Skeletal muscle tissue (tissue), 3 donors: ENCODE measurements at regions not wholly inside any gene's neighbourhood (a gene's known extent, or its start where the extent isn't known, plus 50 kb on each side); places are given as distances from the start of the nearest gene placed in this dataset.
"Not testable (repeated sequence)": the region's sequence is repeated elsewhere in the genome, so short reads cannot be mapped to it uniquely, and the experiment has no call there.

Source experiments
- H3K27ac ChIP-seq: one replicate; pipeline ENCODE4 v1.7.0; 2013; ENCODE audit warnings: mild to moderate bottlenecking, low read depth, low read length, inconsistent platforms
- H3K27me3 ChIP-seq, 3 donors: one replicate each; pipeline ENCODE4 v1.7.0; 2013; ENCODE audit warnings: low read length in 3 of 3; ENCODE audit not compliant: control insufficient read depth in 3 of 3, insufficient read depth in 3 of 3
- H3K36me3 ChIP-seq, 3 donors: one replicate each; pipeline ENCODE4 v1.7.0; 2013; ENCODE audit warnings: low read length in 3 of 3; ENCODE audit not compliant: control insufficient read depth in 3 of 3, insufficient read depth in 3 of 3
- H3K4me1 ChIP-seq, 3 donors: one replicate each; pipeline ENCODE4 v1.7.0; 2013; ENCODE audit warnings: low read length in 3 of 3, mild to moderate bottlenecking in 3 of 3; ENCODE audit not compliant: control insufficient read depth in 3 of 3, insufficient read depth in 3 of 3
- H3K4me3 ChIP-seq, 3 donors: one replicate each; pipeline ENCODE4 v1.7.0; 2013; ENCODE audit warnings: low read length in 3 of 3
- H3K9ac ChIP-seq, 3 donors: one replicate each; pipeline ENCODE4 v1.7.0; 2013; ENCODE audit warnings: low read length in 3 of 3, mild to moderate bottlenecking in 3 of 3, moderate library complexity in 2 of 3, low read depth in 1 of 3
- H3K9me3 ChIP-seq, 3 donors: one replicate each; pipeline ENCODE4 v1.7.0; 2013; ENCODE audit warnings: low read length in 3 of 3; ENCODE audit not compliant: control insufficient read depth in 3 of 3
- donor health status: Osteomylitis.

DNA sequence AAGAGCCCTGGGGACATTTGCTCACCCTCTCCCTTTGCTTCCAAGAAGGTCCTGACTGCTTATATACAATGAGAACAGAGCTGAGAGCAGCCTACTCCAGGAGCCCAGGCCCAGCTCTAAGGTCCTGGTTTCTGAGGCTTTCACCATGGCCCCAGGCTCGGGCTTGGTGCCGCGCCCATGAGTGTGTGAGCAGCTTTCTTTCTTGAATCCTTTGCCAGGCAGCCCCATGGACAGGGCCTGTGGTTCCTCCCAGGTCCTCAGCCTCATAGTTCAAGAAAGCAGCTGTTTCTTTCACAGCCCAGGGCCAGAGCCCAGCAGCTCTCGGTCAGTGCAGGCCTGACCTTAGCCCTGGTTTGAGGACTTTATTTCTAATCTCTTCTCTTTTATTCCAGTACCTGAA lies 1197.2 kb downstream of the RPIA start:
- H3K9me3 ChIP-seq, H3K4me1 ChIP-seq, H3K4me3 ChIP-seq, H3K9ac ChIP-seq, H3K27ac ChIP-seq, H3K36me3 ChIP-seq, H3K27me3 ChIP-seq: not testable (repeated sequence)

DNA sequence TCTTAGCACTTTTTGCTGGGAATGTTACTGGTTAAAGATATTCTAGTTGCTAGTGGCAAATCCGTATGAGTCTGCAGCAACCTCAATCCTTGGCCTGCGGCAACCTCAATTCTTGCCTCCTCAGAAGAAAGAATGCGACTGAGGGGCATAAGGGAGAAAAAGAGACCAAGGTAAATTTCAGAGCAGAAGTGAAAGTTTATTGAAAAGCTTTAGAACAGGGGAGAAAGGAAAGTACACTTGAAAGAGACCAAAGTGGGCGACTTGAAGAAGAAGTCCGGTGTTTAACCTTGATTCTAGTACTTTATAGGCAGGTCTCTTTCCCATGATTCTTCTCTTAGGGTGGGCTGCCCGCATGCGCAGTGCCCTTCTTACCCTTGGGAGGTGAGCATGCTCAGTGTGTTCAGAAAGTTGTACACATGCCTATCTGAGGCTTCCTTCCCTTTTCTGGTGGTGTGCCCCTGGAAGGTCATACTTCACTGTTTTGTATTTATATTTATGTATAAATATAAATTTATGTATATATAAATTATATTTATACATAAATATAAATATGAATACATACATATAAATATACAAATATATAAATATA lies 1198.8 kb downstream of the RPIA start:
- not testable (repeated sequence) for H3K36me3 ChIP-seq, H3K9me3 ChIP-seq, H3K9ac ChIP-seq, H3K4me3 ChIP-seq, H3K27me3 ChIP-seq, H3K27ac ChIP-seq, H3K4me1 ChIP-seq

DNA sequence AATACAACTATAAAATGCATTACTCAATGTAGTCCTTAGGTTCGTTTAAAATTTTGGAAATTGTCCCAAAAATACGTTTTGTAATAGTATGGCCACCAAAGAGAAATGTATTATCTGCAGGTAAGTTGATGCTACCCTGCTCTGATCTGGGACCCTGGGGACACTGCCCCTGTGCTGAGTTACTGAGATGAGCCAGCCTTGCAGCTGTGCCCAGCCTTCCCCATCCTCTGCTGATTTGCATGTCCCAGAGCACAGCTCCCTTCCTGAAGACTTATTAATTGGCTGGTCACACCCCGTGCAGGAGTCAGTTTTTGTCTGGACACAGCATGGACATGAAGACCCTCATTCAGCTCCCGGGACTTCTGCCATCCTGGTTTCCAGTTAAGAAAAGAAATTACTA lies 1203.5 kb downstream of the RPIA start:
- H3K36me3 ChIP-seq, H3K9me3 ChIP-seq, H3K27me3 ChIP-seq, H3K9ac ChIP-seq, H3K27ac ChIP-seq, H3K4me1 ChIP-seq, H3K4me3 ChIP-seq: not testable (repeated sequence)

DNA sequence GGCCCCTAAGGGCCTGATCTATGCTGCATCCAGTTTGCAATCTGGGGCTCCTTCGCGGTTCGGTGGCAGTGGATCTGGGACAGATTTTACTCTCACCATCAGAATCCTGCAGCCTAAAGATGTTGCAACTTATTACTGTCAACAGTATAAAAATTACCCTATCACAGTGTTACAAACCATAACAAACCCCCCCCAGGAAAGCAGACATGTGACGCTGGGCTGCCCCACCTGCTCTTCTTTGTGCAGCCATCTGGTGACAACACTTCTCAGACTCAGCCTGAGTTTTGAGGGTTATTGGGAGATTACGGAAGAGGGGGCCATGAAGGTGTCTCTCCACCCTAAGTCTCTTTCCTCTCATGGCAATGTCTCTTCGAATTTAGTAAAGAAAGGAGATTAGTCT lies 1204.2 kb downstream of the RPIA start:
- H3K27me3 ChIP-seq, H3K4me3 ChIP-seq: not testable (repeated sequence)

DNA sequence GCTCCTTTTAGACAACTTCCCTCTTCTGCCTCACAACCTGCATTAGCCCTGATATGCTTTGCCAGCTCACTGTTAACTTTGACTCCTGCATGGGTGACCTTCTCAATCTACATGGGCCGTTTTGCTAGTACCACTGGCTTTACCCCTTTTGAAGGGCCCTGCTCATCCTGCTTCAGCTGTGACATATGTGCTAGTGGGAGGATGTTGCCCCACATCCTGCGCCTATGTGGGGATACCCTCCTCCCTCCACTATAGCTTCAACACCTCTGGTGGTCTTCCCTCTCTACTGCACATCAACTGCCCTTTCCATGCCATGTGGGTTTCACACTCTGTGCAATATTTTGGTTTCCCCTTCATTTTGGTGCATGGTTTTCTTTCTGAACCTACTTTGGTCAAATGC lies 1235.5 kb downstream of the RPIA start:
- H3K27me3 ChIP-seq, H3K9ac ChIP-seq, H3K4me1 ChIP-seq, H3K36me3 ChIP-seq, H3K4me3 ChIP-seq, H3K9me3 ChIP-seq, H3K27ac ChIP-seq: not testable (repeated sequence)

More for the DNA sequence above, 1204.2 kb downstream of the RPIA start:
- H3K36me3 ChIP-seq, H3K9me3 ChIP-seq, H3K4me1 ChIP-seq, H3K27ac ChIP-seq, H3K9ac ChIP-seq: not testable (repeated sequence)

DNA sequence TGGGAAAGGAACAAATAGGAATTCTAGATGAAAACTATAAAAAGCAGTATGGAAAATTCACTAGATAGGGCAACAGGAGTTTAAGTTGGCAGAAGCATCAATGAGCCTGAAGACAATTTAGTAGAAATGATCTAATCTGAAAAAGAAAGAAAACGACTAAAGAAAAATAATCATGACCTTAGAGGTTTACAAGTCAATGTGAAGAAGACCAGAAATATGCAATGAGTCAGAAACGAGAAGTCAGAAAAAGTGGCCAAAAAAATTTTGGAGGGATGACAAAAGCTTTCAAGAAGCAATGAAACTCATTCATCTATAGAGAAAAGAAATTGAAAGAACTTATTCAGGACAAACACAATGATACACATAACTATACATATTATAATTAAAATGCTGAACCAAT lies 1244.0 kb downstream of the RPIA start:
- not testable (repeated sequence) for H3K9ac ChIP-seq, H3K9me3 ChIP-seq, H3K4me3 ChIP-seq, H3K27me3 ChIP-seq, H3K4me1 ChIP-seq, H3K27ac ChIP-seq, H3K36me3 ChIP-seq

DNA sequence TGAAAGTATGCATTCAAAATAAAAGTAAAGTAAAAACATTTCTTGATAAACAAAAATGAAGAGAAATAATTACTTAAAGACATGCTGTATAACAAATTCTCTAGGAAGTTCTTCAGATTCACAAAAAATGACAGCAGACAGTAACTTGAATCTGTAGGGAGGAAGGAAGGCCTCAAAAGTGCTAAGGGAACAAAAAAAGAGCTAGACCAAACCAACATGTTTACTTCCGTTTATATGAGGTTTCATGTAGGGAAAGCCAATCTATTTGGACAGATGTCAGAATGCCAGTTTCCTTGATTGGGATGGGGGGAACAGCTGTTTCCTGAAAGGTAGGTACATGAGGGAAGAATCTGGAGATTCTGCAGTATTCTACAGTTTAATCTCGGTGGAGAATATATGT lies 1244.5 kb downstream of the RPIA start:
- not testable (repeated sequence) for H3K36me3 ChIP-seq, H3K4me1 ChIP-seq, H3K4me3 ChIP-seq, H3K27ac ChIP-seq, H3K9me3 ChIP-seq, H3K9ac ChIP-seq, H3K27me3 ChIP-seq

DNA sequence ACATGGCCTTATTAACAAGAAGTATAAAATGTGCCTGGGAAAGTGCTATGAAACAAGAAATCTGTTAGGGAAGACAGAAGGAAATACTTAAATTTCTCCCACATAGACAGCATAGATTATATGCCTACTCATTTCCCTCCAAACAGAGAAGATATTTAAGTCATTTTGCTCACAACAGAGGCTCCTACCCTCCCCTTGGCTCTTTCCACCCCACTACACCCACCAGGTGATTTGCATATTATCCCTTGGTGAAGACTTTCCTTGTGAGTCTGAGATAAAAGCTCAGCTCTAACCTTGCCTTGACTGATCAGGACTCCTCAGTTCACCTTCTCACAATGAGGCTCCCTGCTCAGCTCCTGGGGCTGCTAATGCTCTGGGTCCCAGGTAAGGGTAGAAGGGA lies 1245.1 kb downstream of the RPIA start:
- H3K9me3 ChIP-seq, H3K4me1 ChIP-seq, H3K4me3 ChIP-seq, H3K27ac ChIP-seq, H3K9ac ChIP-seq, H3K27me3 ChIP-seq, H3K36me3 ChIP-seq: not testable (repeated sequence)

DNA sequence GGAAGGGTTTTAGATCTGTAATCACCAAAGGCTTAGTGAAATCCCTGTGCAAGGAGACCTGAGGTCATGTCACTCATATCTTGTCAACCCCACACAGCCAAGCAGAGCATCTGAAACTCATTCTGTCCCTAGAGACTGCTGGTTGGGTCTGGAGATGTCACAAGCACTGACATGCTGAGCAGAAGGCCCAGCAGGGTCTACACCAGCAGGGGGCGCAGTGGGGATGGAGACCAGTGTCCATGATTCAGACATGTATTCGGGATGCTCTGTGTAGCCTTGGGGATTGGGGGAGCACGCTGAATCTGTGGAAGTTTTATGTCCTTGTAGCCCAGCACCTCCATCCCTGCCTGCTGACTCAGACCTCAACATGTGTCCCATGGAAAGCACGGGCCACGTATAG lies 1247.3 kb downstream of the RPIA start:
- not testable (repeated sequence) for H3K27ac ChIP-seq, H3K4me1 ChIP-seq, H3K4me3 ChIP-seq, H3K9ac ChIP-seq, H3K36me3 ChIP-seq, H3K9me3 ChIP-seq, H3K27me3 ChIP-seq

DNA sequence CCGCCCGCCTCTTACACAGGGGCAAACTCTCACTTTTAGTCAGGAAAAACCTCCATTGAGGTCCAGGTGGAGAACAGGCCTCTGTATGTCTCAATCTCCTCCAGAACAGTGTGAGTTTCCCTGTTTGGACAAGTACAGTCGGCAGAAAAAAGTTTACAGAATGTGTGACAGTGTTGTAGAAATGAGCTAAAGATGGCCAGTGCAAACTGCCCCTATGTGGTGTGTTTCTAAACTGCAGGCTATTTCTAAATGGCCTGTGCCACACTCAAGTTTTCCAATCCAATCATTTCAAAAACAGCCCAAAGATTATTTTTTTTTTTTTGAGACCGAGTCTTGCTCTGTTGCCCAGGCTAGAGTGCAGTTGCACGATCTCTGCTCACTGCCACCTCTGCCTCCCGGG lies 1252.8 kb downstream of the RPIA start:
- not testable (repeated sequence) for H3K27ac ChIP-seq, H3K36me3 ChIP-seq, H3K4me3 ChIP-seq, H3K9me3 ChIP-seq, H3K4me1 ChIP-seq, H3K27me3 ChIP-seq, H3K9ac ChIP-seq

DNA sequence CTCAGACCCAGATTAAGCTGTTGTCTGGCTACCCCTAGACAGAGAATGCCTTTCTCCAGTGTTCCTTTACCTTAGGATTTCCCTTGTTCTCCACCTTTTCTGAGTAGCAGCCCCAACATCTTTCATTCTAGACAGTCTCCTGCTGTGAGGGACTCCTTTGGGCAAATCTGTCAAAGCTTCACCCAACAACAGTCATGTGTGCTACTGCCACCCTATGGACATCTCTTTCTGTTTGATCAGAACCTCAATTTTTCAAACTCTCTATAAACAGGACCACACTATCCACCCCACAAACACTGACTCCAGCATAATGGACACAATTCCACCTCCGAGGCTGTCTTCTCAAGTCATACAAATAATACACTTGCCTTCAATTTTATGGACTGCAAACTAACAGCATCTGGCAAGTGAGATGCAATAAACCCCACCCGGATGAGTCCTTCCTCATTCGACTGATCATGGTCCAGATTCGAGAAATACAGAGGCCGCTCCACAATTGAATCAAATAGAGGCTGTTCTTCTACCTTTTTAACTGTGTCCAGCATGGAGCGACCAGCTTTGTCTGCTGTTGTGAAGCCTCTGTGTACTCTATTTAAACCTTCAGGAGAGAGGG lies 1253.6 kb downstream of the RPIA start:
- not testable (repeated sequence) for H3K4me3 ChIP-seq, H3K9ac ChIP-seq, H3K9me3 ChIP-seq, H3K27ac ChIP-seq, H3K36me3 ChIP-seq, H3K4me1 ChIP-seq, H3K27me3 ChIP-seq
